SKM-1 (cell line): ENCODE measurements at regions not wholly inside any gene's neighbourhood (a gene's known extent, or its start where the extent isn't known, plus 50 kb on each side); places are given as distances from the start of the nearest gene placed in this dataset.

ENCODE experiments used
- DNase-seq: peaks from one replicate; lab custom pipeline; 2025; ENCODE audit not compliant: unreplicated experiment; lab: John Stamatoyannopoulos, UW

DNA sequence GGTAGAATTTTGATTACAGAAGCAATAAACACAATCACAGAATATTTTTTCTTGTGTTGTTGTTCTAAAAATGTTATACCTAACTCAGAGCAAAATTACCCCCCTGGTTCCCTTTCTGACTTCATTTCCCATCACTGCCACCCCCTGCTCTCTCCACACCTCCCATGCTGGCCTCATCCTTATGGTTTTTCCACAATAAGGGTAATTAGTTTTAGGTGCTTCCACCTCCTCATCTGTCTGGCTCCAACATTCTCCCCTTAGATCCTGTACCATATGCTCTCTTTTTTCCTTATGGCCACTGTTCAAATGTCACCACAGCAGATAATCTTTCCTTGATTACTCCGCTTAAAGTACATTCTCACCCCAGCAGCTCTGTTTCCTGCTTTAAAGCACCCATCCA lies 2208.6 kb downstream of the MRPL39 start:
- DNase-seq = no peak

DNA sequence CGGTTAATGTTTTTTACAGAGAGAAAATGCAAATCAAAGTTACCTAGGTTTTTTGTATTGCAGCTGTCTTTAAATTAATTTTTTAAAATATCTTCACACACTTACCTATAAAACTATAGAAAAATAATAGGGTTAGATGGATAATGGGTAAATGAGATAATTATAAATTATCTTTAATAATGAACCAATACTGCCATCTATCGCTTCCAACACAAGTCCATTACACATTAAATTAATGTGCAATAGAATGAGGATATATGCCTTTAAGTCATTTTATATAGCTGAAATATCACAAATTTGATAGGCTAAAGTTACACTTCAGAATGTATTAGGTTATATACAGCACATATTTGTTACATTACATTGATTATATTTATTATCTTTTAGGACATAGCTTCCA lies 2212.8 kb downstream of the MRPL39 start:
- DNase-seq = no peak

DNA sequence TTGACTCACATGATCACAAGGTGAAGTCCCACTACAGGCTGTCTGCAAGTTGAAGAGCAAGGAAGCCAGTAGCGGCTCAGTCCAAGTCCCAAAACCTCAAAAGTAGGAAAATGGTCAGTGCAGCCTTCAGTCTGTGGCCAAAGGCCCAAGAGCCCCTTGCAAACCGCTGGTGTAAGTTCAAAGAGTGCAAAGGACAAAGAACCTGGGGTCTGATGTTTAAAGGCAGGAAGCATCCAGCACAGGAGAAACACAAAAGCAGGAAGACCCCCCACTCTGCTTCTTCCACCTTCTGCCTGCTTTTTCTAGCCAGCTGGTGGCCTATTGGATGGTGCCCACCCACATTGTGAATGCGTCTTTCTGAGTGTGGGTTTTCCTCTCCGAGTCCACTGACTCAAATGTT lies 2222.6 kb downstream of the MRPL39 start:
- no peak for DNase-seq

DNA sequence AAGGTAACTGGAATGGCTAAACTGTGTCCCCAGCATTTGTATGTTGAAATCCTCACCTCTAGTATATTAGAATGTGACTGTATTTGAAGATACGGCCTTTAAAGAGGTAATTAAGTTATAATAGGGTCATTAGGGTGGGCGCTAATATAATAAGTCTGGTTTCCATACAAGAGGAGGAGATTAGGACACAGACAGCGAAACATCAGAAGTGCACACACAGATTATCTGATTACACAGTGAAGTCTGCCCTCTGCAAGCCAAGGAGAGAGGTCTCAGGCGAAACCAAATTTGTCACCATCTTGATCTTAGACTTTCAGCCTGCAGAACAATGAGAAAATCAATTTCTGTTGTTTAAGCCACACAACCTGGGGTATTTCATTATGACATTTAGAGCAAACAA lies 2233.1 kb downstream of the MRPL39 start:
- no peak for DNase-seq

DNA sequence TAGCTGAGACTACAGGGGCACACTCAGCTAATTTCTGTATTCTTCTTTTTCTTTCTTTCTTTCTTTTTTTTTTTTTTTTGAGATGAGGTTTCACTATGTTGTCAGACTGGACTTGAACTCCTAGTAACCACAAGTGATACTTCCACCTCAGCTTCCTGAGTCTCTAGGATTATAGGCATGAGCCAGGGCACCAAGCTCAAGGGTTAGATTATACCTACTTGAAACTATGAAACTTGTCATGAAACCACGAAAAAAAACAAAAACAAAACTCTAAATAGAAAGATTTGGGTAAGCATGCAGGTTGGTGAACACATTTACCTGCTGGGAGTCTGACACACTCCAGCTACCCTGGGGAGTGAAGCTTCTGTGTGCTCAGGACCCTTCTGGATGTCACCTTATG lies 2250.4 kb downstream of the MRPL39 start:
- no peak for DNase-seq

DNA sequence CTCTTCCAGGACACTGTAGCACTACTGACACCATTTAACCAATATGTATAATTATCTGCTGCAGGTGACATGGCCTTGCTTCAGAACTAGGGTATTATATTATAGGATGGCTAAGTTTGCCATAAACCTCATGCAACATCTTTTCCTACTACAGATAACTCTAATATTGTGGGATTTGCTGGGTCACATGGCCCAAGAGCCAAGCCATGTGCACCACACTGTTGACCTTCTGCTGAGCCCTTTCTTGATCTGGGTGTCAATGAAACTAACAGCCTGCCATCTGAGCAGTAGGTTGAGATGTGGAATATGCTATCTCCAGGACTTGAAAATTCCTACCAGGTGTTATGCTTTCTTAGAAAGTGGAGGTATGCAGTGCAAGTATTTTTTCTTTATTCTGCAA lies 2291.1 kb downstream of the MRPL39 start:
- DNase-seq = no peak

DNA sequence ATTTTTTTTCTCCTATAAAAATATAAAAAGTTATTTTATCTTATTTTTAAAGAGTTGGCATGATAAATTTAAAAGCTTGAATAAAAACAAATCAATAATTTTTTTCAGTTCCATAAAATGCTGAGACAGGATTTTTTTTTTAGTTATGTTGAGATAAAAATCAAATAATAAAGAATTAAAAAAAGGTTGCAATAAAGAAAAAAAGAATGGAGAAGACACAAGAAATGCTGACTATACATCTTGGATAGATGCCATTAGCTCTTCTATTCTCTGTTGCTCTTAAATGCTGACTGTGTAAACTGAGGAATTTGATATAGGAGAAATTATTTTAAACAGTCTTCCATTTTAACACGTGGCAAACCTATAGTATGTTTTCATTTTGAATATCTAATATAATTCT lies 2298.5 kb downstream of the MRPL39 start:
- DNase-seq = no peak

DNA sequence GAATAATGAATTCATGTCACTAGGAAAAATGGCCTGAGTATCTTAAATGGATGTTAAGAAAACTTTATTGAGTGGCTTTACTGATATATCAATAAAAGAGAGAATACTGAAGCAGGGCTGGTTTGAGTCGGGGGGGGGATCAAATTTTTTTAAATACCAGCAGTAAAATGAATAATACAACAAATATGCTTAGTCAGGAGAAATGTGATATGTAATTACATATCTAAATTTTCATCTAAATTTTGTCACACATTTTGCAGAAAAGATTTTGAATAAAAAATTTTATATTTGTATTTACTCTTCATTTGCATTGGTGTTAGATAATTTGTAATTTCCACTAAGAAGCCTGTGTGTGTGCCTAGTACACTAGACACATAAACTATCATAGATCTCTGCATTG lies 2300.2 kb downstream of the MRPL39 start:
- no peak for DNase-seq

DNA sequence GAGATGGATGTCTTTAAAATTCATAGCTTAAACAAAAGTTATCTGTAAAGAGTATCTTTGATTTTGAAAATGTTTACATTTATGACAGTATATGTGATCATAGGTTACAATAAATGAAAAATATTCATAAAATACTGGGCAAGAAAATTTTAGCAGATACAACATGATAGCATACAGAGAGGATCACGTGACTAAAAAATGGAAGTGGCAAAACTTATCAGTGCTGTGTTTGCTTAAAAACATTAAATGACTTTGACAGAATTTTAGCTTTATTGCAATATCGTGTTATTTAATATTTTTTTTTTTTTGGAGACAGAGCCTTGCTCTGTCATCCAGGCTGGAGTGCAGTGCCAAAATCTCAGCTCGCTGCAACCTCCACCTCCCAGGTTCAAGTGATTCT lies 2294.1 kb downstream of the NCAM2 start:
- no peak for DNase-seq

DNA sequence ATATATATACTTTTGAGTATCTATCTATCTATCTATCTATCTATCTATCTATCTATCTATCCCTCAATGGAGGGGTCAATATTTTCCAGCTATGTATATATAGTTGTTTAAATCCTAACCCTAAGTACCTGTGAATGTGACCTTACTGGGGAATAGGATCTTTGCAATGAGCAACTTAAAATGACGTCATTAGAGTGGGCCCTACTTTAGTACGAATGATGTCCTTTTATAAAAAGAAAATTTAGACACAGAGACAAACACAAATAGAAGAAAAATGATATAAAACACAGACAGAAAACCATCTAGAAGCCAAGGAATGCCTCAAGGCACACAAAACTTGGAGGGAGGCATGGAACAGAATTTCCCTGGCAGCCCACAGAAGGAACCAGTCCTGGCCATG lies 2283.7 kb downstream of the NCAM2 start:
- no peak for DNase-seq

DNA sequence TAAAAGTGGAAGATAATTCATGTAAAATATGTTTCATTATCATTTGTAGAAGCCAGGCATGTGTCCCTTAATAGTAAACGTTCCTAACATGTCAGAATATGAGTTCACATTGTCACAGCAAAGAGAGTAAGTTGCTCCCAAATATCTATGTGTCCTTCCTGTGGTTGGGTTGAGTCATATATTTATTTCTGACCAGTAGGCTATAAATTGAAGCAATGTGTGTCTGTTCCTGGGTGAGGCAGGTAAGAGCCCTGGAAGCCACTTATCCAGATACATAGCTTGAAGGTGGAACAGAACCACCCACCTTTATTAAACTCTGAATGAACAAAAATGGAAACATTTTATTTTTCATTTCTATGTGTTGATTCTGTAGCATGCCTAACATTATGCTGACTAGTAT lies 2251.6 kb downstream of the NCAM2 start:
- no peak for DNase-seq

DNA sequence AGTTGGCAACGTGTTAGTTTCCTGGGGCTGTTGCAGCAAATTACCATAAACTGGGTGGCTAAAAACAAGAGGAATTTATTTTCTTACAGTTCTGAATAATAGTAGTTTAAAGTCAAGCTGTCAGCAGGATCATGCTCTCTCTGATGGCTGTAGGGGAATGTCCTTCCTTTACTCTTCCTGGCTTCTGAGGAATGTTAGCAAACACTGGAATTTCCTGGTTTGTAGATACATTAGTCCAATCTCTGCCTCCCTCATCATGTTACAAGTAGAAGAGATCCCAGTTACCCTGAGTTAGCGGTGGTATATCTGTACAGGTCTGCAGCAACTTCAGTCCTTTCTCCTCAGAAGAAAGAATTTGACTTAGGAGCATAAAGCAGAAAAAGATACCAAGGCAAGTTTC lies 2249.1 kb downstream of the NCAM2 start:
- DNase-seq = no peak

DNA sequence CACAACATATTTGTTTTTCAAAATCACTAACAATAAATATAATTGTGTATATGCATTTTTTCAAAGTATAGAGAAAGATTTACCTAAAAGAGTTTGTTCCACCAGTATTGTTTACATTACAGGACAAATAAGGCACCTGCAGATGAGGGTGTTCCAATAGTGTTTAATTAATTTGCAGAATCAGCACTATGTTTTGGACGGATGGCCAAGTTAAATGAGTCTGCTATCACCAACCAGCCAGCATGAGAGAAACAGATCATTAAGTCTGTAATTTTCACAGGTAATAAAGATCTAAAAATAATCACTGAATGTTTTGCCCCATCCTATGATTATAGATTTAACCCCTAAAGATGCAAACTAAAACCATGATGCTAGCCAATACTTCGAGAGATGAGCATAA lies 2247.0 kb downstream of the NCAM2 start:
- DNase-seq = no peak

DNA sequence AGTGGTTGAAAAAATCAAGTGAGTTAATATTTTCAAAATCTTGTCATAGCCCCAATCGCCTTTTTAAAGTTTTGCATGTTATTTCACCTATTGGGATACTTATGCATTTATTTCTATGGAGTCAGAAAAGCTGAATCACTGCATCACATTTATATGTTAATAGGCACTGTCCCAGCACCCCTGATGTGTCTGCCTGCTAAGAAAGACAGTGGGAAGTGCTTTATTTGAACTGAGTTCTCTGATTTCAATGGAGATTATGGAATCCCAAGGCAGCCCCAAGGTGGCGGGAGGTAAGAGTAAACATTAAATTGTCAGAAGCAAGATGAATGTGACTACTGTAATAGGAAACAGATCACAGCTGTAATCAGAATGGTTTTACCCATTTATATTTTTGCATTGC lies 2225.7 kb downstream of the NCAM2 start:
- no peak for DNase-seq

DNA sequence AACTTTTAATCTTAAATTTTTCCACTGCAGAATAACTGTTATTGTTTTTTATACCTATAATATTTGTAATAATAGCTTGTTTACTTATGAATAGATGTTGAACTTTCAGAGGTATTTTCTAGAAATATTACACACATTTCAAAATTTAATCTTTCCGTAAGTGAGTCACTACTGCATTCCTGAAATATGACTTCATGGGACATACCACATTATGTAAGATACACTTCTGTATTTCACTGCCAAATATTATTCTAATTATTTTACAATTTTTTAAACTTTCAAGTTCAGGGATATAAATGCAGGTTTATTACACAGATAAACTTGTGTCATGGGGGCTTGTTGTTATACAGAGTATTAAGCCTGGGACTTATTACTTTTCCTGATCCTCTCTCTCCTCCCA lies 2220.5 kb downstream of the NCAM2 start:
- no peak for DNase-seq

DNA sequence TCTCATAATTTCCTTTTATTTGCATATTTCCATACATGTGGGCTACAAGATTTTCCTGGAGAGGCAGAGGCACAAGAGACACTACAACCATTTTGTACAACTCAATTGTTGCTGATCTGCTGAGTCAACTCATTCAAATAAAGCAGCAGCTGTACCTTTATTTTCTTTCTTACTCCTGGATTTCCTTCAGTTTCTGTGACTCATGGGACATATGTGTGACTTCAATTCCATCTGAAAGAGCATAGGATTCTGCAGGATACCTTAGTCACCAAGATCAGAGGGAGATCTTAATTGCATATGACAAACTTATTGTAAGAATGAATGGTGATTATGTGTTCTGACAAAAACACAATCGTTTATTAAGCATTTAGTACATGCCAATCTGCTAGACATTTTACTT lies 2219.4 kb downstream of the NCAM2 start:
- no peak for DNase-seq

DNA sequence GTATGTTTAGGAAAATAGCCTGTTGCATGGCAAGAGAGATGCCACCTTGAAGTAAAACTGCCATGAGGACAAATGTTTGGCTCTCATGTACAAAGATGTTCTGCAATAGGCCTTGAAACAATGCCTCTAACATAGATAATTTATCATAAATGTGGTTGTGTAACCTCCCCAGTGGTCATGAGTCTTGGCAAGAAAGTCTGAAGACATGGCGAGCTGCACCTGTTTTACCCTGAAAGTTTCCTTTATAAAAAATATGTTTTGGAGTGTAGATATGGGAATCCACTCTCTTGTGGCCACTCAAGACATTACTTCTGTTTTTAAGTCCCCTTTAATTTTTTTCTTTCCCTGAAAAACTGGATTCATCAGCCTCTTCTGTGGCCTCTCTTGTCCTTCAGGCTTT lies 2217.1 kb downstream of the NCAM2 start:
- no peak for DNase-seq
